SK-N-SH treated with all-trans-retinoic acid at 6 μM for 48 hours (cell line): ENCODE measurements at regions not wholly inside any gene's neighbourhood (a gene's known extent, or its start where the extent isn't known, plus 50 kb on each side); places are given as distances from the start of the nearest gene placed in this dataset.

ENCODE experiments used
- ATAC-seq: fragments of 200-7000 bp; cut with Tn5 transposase; 3 replicates; pipeline ENCODE4 v1.9.1; 2020; ENCODE audit warnings: mild to moderate bottlenecking, moderate library complexity
- ARNTL ChIP-seq: fragments of 450-650 bp; formaldehyde crosslinking; IDR thresholded peaks from 2 replicates; pipeline ENCODE4 v1.5.0; 2020; ENCODE audit warnings: low read depth, mild to moderate bottlenecking, moderate library complexity, borderline replicate concordance
- CSDC2 ChIP-seq: fragments of 250-450 bp; sonication (Bioruptor Pico); IDR thresholded peaks from 2 replicates; pipeline ENCODE4 v1.5.0; 2020; ENCODE audit warnings: mild to moderate bottlenecking, moderate library complexity
- ESRRG ChIP-seq: fragments of 250-450 bp; sonication (Bioruptor Pico); IDR thresholded peaks from 2 replicates; pipeline ENCODE4 v1.6.1; 2021; ENCODE audit warnings: mild to moderate bottlenecking
- GLIS3 ChIP-seq: fragments of 250-450 bp; sonication (Bioruptor Pico); IDR thresholded peaks from 2 replicates; pipeline ENCODE4 v1.5.0; 2020; ENCODE audit warnings: mild to moderate bottlenecking, moderate library complexity
- ISL1 ChIP-seq: fragments of 250-450 bp; sonication (Bioruptor Pico); IDR thresholded peaks from 2 replicates; pipeline ENCODE4 v2.1.2; 2022; ENCODE audit warnings: mild to moderate bottlenecking, moderate library complexity
- OSR1 ChIP-seq: fragments of 250-450 bp; sonication (Bioruptor Pico); IDR thresholded peaks from 2 replicates; pipeline ENCODE4 v1.8.0; 2022; ENCODE audit warnings: moderate library complexity, mild to moderate bottlenecking, inconsistent platforms
- PATZ1 ChIP-seq: fragments of 250-450 bp; sonication (Bioruptor Pico); IDR thresholded peaks from 2 replicates; pipeline ENCODE4 v1.8.0; 2020; ENCODE audit warnings: mild to moderate bottlenecking, moderate library complexity, borderline replicate concordance
- POU6F1 ChIP-seq: fragments of 250-450 bp; sonication (Bioruptor Pico); IDR thresholded peaks from 2 replicates; pipeline ENCODE4 v1.8.0; 2021; ENCODE audit warnings: low read depth, mild to moderate bottlenecking, moderate library complexity, borderline replicate concordance
- PPARA ChIP-seq: fragments of 250-450 bp; sonication (Bioruptor Pico); IDR thresholded peaks from 2 replicates; pipeline ENCODE4 v1.5.0; 2020; ENCODE audit warnings: mild to moderate bottlenecking, borderline replicate concordance
- RARB ChIP-seq: fragments of 250-450 bp; sonication (Bioruptor Pico); IDR thresholded peaks from 2 replicates; pipeline ENCODE4 v1.8.0; 2021; ENCODE audit warnings: mild to moderate bottlenecking, moderate library complexity
- SNAI2 ChIP-seq: fragments of 250-450 bp; sonication (Bioruptor Pico); IDR thresholded peaks from 2 replicates; pipeline ENCODE4 v1.5.0; 2020; ENCODE audit warnings: mild to moderate bottlenecking, moderate library complexity
- TCF4 ChIP-seq: fragments of 250-450 bp; sonication (Bioruptor Pico); IDR thresholded peaks from 2 replicates; pipeline ENCODE4 v1.8.0; 2021; ENCODE audit warnings: mild to moderate bottlenecking, moderate library complexity, borderline replicate concordance
- TOX ChIP-seq: fragments of 250-450 bp; sonication (Bioruptor Pico); IDR thresholded peaks from 2 replicates; pipeline ENCODE4 v1.8.0; 2021; ENCODE audit warnings: mild to moderate bottlenecking, moderate library complexity, borderline replicate concordance
- ZC3H10 ChIP-seq: fragments of 250-450 bp; sonication (Bioruptor Pico); IDR thresholded peaks from 2 replicates; pipeline ENCODE4 v1.5.1; 2021; ENCODE audit warnings: mild to moderate bottlenecking, moderate library complexity
- ZFP3 ChIP-seq: fragments of 250-450 bp; sonication (Bioruptor Pico); IDR thresholded peaks from 2 replicates; pipeline ENCODE4 v1.5.0; 2020; ENCODE audit warnings: mild to moderate bottlenecking, moderate library complexity
- ZFP30 ChIP-seq: fragments of 450-650 bp; formaldehyde crosslinking; IDR thresholded peaks from 2 replicates; pipeline ENCODE4 v1.5.0; 2022; ENCODE audit warnings: mild to moderate bottlenecking, moderate library complexity
- ZNF70 ChIP-seq: fragments of 450-650 bp; formaldehyde crosslinking; IDR thresholded peaks from 2 replicates; pipeline ENCODE4 v1.5.0; 2020; ENCODE audit warnings: mild to moderate bottlenecking, moderate library complexity
- ZNF8 ChIP-seq: fragments of 450-650 bp; formaldehyde crosslinking; IDR thresholded peaks from 2 replicates; pipeline ENCODE4 v1.5.0; 2020; ENCODE audit warnings: mild to moderate bottlenecking, moderate library complexity
- TF ChIP-seq, protein P1 (sequence below): fragments of 250-450 bp; sonication (Bioruptor Pico); IDR thresholded peaks from 2 replicates; pipeline ENCODE4 v1.5.1; 2020; ENCODE audit warnings: low read depth, mild to moderate bottlenecking, moderate library complexity
- TF ChIP-seq, protein P2 (sequence below): fragments of 250-450 bp; sonication (Bioruptor Pico); IDR thresholded peaks from 2 replicates; pipeline ENCODE4 v1.5.0; 2020; ENCODE audit warnings: mild to moderate bottlenecking, moderate library complexity

DNA sequence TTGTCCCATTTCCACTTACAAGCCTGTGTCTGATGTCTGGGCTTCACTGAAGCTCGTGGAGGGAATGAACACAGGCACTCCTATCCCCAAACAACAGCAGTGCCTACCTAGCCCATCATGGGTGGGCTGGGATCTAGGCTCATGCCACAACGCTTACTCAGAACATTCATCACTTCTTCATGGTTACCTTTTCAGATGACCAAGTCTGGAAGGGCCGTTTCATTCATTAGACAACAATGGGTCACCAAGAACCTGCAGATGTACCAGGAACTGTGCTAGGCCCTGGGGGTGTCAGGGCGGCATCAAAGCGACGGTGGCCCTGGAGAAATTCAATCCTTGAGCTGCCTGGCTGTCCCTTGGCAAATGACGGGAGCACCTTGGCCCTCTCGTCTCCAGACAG, 64.9 kb upstream of the FZD10 start:
- TF ChIP-seq RARB, result no peak
- TF ChIP-seq, protein P1, sequence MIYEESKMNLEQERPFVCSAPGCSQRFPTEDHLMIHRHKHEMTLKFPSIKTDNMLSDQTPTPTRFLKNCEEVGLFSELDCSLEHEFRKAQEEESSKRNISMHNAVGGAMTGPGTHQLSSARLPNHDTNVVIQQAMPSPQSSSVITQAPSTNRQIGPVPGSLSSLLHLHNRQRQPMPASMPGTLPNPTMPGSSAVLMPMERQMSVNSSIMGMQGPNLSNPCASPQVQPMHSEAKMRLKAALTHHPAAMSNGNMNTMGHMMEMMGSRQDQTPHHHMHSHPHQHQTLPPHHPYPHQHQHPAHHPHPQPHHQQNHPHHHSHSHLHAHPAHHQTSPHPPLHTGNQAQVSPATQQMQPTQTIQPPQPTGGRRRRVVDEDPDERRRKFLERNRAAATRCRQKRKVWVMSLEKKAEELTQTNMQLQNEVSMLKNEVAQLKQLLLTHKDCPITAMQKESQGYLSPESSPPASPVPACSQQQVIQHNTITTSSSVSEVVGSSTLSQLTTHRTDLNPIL (CRISPR knock-in tag), result no peak
- no peak for TF ChIP-seq TCF4 (CRISPR knock-in tag)
- TF ChIP-seq TOX (CRISPR knock-in tag), result no peak
- no peak for TF ChIP-seq ZFP3
- TF ChIP-seq ARNTL (CRISPR knock-in tag), result no peak
- no peak for TF ChIP-seq OSR1
- TF ChIP-seq GLIS3, result no peak
- no peak for TF ChIP-seq ISL1 (CRISPR knock-in tag)
- TF ChIP-seq PPARA, result no peak
- TF ChIP-seq SNAI2 (CRISPR knock-in tag), result no peak
- no peak for TF ChIP-seq ESRRG (CRISPR knock-in tag)
- TF ChIP-seq ZC3H10 (CRISPR knock-in tag), result no peak
- TF ChIP-seq ZNF8, result no peak
- TF ChIP-seq PATZ1 (CRISPR knock-in tag), result no peak
- TF ChIP-seq POU6F1 (CRISPR knock-in tag), result no peak
- TF ChIP-seq, protein P2, sequence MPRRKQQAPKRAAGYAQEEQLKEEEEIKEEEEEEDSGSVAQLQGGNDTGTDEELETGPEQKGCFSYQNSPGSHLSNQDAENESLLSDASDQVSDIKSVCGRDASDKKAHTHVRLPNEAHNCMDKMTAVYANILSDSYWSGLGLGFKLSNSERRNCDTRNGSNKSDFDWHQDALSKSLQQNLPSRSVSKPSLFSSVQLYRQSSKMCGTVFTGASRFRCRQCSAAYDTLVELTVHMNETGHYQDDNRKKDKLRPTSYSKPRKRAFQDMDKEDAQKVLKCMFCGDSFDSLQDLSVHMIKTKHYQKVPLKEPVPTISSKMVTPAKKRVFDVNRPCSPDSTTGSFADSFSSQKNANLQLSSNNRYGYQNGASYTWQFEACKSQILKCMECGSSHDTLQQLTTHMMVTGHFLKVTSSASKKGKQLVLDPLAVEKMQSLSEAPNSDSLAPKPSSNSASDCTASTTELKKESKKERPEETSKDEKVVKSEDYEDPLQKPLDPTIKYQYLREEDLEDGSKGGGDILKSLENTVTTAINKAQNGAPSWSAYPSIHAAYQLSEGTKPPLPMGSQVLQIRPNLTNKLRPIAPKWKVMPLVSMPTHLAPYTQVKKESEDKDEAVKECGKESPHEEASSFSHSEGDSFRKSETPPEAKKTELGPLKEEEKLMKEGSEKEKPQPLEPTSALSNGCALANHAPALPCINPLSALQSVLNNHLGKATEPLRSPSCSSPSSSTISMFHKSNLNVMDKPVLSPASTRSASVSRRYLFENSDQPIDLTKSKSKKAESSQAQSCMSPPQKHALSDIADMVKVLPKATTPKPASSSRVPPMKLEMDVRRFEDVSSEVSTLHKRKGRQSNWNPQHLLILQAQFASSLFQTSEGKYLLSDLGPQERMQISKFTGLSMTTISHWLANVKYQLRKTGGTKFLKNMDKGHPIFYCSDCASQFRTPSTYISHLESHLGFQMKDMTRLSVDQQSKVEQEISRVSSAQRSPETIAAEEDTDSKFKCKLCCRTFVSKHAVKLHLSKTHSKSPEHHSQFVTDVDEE (CRISPR knock-in tag), result no peak
- TF ChIP-seq ZFP30 (CRISPR knock-in tag), result no peak
- no peak for TF ChIP-seq CSDC2 (CRISPR knock-in tag)
- TF ChIP-seq, all 23 proteins: peak for 0
- ATAC-seq, result no peak

DNA sequence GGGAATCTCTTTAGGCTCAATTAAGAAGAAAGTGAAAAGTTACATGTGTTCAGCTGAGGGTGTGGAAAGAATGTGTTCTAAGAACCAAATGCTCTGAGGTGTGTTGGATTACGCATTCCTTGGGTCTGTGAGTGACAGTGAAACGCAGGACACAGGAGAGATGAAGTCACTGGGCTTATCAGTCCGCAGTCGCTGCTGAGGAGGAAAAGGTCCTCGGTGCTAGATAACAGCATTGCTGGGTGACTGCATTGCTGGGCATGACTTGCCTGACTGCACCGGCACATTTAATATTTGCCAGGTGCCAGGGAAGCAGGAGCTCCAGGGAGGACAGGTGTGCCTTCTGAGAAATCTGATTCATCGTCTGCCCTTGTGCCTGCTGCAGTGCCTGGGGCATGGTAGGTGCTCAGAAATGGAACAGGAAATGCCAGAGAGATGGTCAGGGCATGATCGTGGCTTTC, 64.4 kb upstream of the FZD10 start:
- no peak for ATAC-seq

GRCh38 chr12:130098301-130099005, 63.8 kb upstream of the FZD10 start:
- TF ChIP-seq RARB, result no peak
- TF ChIP-seq ZNF70, result no peak
- no peak for TF ChIP-seq SNAI2 (CRISPR knock-in tag)
- TF ChIP-seq CSDC2 (CRISPR knock-in tag), result no peak
- TF ChIP-seq POU6F1 (CRISPR knock-in tag), result no peak
- TF ChIP-seq ZC3H10 (CRISPR knock-in tag), result no peak
- no peak for TF ChIP-seq ESRRG (CRISPR knock-in tag)
- TF ChIP-seq, all 23 proteins: peak for 0
- ATAC-seq, result no peak

More for the DNA sequence above, 64.4 kb upstream of the FZD10 start:
- TF ChIP-seq ESRRG (CRISPR knock-in tag), result no peak
